H1 (cell line): ENCODE measurements at regions not wholly inside any gene's neighbourhood (a gene's known extent, or its start where the extent isn't known, plus 50 kb on each side); places are given as distances from the start of the nearest gene placed in this dataset.
A peak's percentile ranks its signal among the peaks of the same experiment; 100 is the strongest.

Experiments used
- CTCF ChIA-PET: fragments of 300-600 bp; sonication (Branson Sonifier 250); formaldehyde crosslinking; loops from one replicate; lab custom pipeline; 2021; ENCODE audit not compliant: partially characterized antibody; lab: Charles Lee
- POLR2A ChIA-PET: fragments of 300-600 bp; sonication (Branson Sonifier 250); formaldehyde crosslinking; loops from one replicate; lab custom pipeline; 2021; ENCODE audit warnings: inconsistent platforms; ENCODE audit not compliant: partially characterized antibody; lab: Charles Lee
- DNase-seq, 2 experiments: peaks; one replicate each; pipeline versions ENCODE4 v3.0.0 to v3.0.0-alpha.2; 2010 to 2022; ENCODE audit warnings: low spot score in 2 of 2, low read depth in 1 of 2, mixed read lengths in 1 of 2
- FAIRE-seq: peaks from 2 replicates; lab custom pipeline; 2011; peaks lifted over from hg19 to GRCh38; lab: Jason Lieb, UNC
- H2AFZ ChIP-seq: 2 replicates; pipeline ENCODE4 v1.8.1; 2012; ENCODE audit warnings: low read length, inconsistent platforms
- H2AK5ac ChIP-seq: 2 replicates; pipeline ENCODE4 v1.6.1; 2013; ENCODE audit warnings: low read depth, low read length
- H2BK120ac ChIP-seq: replicated peaks from 2 replicates; pipeline ENCODE3; 2013; ENCODE audit warnings: low read depth, low read length, inconsistent platforms
- H2BK12ac ChIP-seq: 2 replicates; pipeline ENCODE4 v1.6.1; 2013; ENCODE audit warnings: low read depth, low read length
- H2BK15ac ChIP-seq: 2 replicates; pipeline ENCODE4 v1.6.1; 2013; ENCODE audit warnings: low read length
- H2BK20ac ChIP-seq: 2 replicates; pipeline ENCODE4 v1.6.1; 2013; ENCODE audit warnings: low read length
- H2BK5ac ChIP-seq: 2 replicates; pipeline ENCODE4 v1.6.1; 2013; ENCODE audit warnings: low read depth, low read length
- H3K14ac ChIP-seq: 2 replicates; pipeline ENCODE4 v1.6.1; 2013; ENCODE audit warnings: inconsistent platforms; ENCODE audit not compliant: insufficient read length
- H3K18ac ChIP-seq: 2 replicates; pipeline ENCODE4 v1.6.1; 2013; ENCODE audit warnings: low read length; ENCODE audit errors: extremely low read depth
- H3K23ac ChIP-seq: 2 replicates; pipeline ENCODE4 v1.6.1; 2013; ENCODE audit warnings: inconsistent platforms; ENCODE audit not compliant: insufficient read length
- H3K23me2 ChIP-seq: 2 replicates; pipeline ENCODE4 v1.6.1; 2013; ENCODE audit warnings: low read depth, low read length
- H3K27ac ChIP-seq: 2 replicates; pipeline ENCODE4 v1.6.1; 2011; ENCODE audit warnings: low read depth, low read length, inconsistent platforms
- H3K27me3 ChIP-seq, 4 experiments: replicated peaks in 1 of 4; 1 replicate in 1 of 4; 2 replicates in 3 of 4; pipeline versions ENCODE4 v1.6.1 to v1.8.1; 2011 to 2013; ENCODE audit warnings: low read length in 3 of 4, mild to moderate bottlenecking in 3 of 4, inconsistent platforms in 2 of 4, mixed read lengths in 2 of 4, moderate library complexity in 1 of 4; ENCODE audit not compliant: control insufficient read depth in 3 of 4, insufficient read depth in 3 of 4; ENCODE audit errors: extremely low read depth in 1 of 4
- H3K36me3 ChIP-seq, 4 experiments: 2 replicates each; pipeline versions ENCODE4 v1.6.1 to v1.8.1; 2011 to 2013; ENCODE audit warnings: mild to moderate bottlenecking in 4 of 4, low read length in 3 of 4, moderate library complexity in 2 of 4, control low read depth in 1 of 4, inconsistent platforms in 1 of 4; ENCODE audit not compliant: insufficient read depth in 4 of 4, control insufficient read depth in 2 of 4
- H3K4ac ChIP-seq: replicated peaks from 2 replicates; pipeline ENCODE3; 2013; ENCODE audit warnings: low read length, low read depth, mixed read lengths, inconsistent platforms; ENCODE audit not compliant: insufficient read length
- H3K4me1 ChIP-seq, 4 experiments: replicated peaks in 1 of 4; 1 replicate in 1 of 4; 2 replicates in 3 of 4; pipeline versions ENCODE4 v1.6.1 to v1.8.1; 2011 to 2013; ENCODE audit warnings: low read length in 3 of 4, inconsistent platforms in 2 of 4, mixed read lengths in 1 of 4; ENCODE audit not compliant: insufficient read depth in 4 of 4, control insufficient read depth in 3 of 4
- H3K4me2 ChIP-seq, 2 experiments: 2 replicates each; pipeline versions ENCODE4 v1.6.1 to v1.8.1; 2011 to 2013; ENCODE audit warnings: low read depth in 2 of 2, low read length in 2 of 2, control low read depth in 1 of 2, inconsistent platforms in 1 of 2, mild to moderate bottlenecking in 1 of 2; ENCODE audit not compliant: insufficient read depth in 1 of 2
- H3K4me3 ChIP-seq, 4 experiments: fragments of 200-600, 300-600 bp in 1 of 4; sonication (generic), shearing (Covaris generic), sonication (Bioruptor Twin) in 1 of 4; 2 replicates each; pipeline versions ENCODE4 v1.5.1 to v1.8.1; 2011 to 2016; ENCODE audit warnings: low read length in 4 of 4, low read depth in 3 of 4, control low read depth in 2 of 4, inconsistent platforms in 2 of 4, mild to moderate bottlenecking in 2 of 4, mixed read lengths in 1 of 4, moderate library complexity in 1 of 4; ENCODE audit not compliant: insufficient read depth in 2 of 4; ENCODE audit errors: extremely low read depth in 1 of 4
- H3K56ac ChIP-seq: replicated peaks from 2 replicates; pipeline ENCODE3; 2013; ENCODE audit warnings: low read depth, mild to moderate bottlenecking, mixed read lengths, low read length, inconsistent platforms; ENCODE audit not compliant: insufficient read length
- H3K79me1 ChIP-seq: 2 replicates; pipeline ENCODE4 v1.6.1; 2013; ENCODE audit warnings: low read depth, low read length, control low read depth
- H3K79me2 ChIP-seq, 2 experiments: 2 replicates each; pipeline versions ENCODE4 v1.6.1 to v1.8.1; 2012 to 2013; ENCODE audit warnings: low read length in 2 of 2, mild to moderate bottlenecking in 2 of 2, inconsistent platforms in 1 of 2; ENCODE audit not compliant: insufficient read depth in 2 of 2, control insufficient read depth in 1 of 2
- H3K9ac ChIP-seq, 4 experiments: replicated peaks in 1 of 4; 1 replicate in 1 of 4; 2 replicates in 3 of 4; pipeline versions ENCODE4 v1.6.1 to v1.8.1; 2011 to 2013; ENCODE audit warnings: low read depth in 3 of 4, low read length in 3 of 4, control low read depth in 2 of 4, mild to moderate bottlenecking in 2 of 4, moderate library complexity in 2 of 4, inconsistent platforms in 1 of 4; ENCODE audit errors: extremely low read depth in 1 of 4
- H3K9me3 ChIP-seq, 2 experiments: 2 replicates each; pipeline versions ENCODE4 v1.6.1 to v1.8.1; 2012 to 2013; ENCODE audit warnings: mild to moderate bottlenecking in 2 of 2, moderate library complexity in 2 of 2, control low read depth in 1 of 2, inconsistent platforms in 1 of 2, low read depth in 1 of 2, low read length in 1 of 2, mixed read lengths in 1 of 2; ENCODE audit not compliant: insufficient read depth in 2 of 2
- H4K20me1 ChIP-seq, 2 experiments: replicated peaks in 1 of 2; 2 replicates each; pipeline versions ENCODE3 to v1.8.1; 2011 to 2013; ENCODE audit warnings: inconsistent platforms in 2 of 2, low read length in 2 of 2, mild to moderate bottlenecking in 1 of 2; ENCODE audit not compliant: insufficient read depth in 2 of 2, control insufficient read depth in 1 of 2
- H4K5ac ChIP-seq: 2 replicates; pipeline ENCODE4 v1.6.1; 2013; ENCODE audit warnings: low read length, low read depth, mixed read lengths, inconsistent platforms; ENCODE audit not compliant: insufficient read length
- H4K8ac ChIP-seq: 2 replicates; pipeline ENCODE4 v1.8.0; 2013; ENCODE audit warnings: mild to moderate bottlenecking, moderate library complexity, low read length, inconsistent platforms; ENCODE audit not compliant: insufficient read depth; ENCODE audit errors: extremely low read depth
- H4K91ac ChIP-seq: replicated peaks from 2 replicates; pipeline ENCODE3; 2013; ENCODE audit warnings: low read length, mixed read lengths, inconsistent platforms; ENCODE audit not compliant: insufficient read length
- CBX5 ChIP-seq: fragments of 300-800, 300-1000 bp; sonication (generic); IDR thresholded peaks from 2 replicates; pipeline ENCODE4 v1.7.1; 2016; ENCODE audit warnings: antibody characterized with exemption, low read length, low read depth
- CTCF ChIP-seq, 3 experiments: IDR thresholded peaks; 1 replicate in 2 of 3; 2 replicates in 1 of 3; pipeline versions ENCODE4 v1.5.1 to v1.6.1; 2011; ENCODE audit warnings: low read length in 3 of 3, mild to moderate bottlenecking in 3 of 3, inconsistent platforms in 2 of 3, low read depth in 1 of 3, moderate library complexity in 1 of 3; ENCODE audit not compliant: insufficient read depth in 1 of 3; ENCODE audit errors: control extremely low read depth in 1 of 3
- EGR1 ChIP-seq: IDR thresholded peaks from 2 replicates; pipeline ENCODE4 v1.6.1; 2011; ENCODE audit warnings: low read depth, low read length, borderline replicate concordance
- GTF2F1 ChIP-seq: IDR thresholded peaks from 2 replicates; pipeline ENCODE4 v1.6.1; 2012; ENCODE audit warnings: low read depth, low read length, improper control_type of control experiment, borderline replicate concordance
- HDAC2 ChIP-seq, 2 experiments: fragments of 300-600 bp in 1 of 2; sonication (generic) in 1 of 2; IDR thresholded peaks; 2 replicates each; pipeline ENCODE4 v1.6.1; 2011 to 2012; ENCODE audit warnings: low read depth in 2 of 2, low read length in 2 of 2, mild to moderate bottlenecking in 2 of 2, moderate library complexity in 2 of 2, borderline replicate concordance in 1 of 2, inconsistent platforms in 1 of 2
- JUN ChIP-seq: IDR thresholded peaks from 2 replicates; pipeline ENCODE4 v1.6.1; 2011; ENCODE audit warnings: low read depth, mild to moderate bottlenecking, improper control_type of control experiment, low read length
- RAD21 ChIP-seq, 2 experiments: IDR thresholded peaks in 1 of 2; conservative IDR thresholded peaks in 1 of 2; 2 replicates each; pipeline ENCODE4 v1.6.1; 2011; ENCODE audit warnings: low read depth in 2 of 2, low read length in 2 of 2, improper control_type of control experiment in 1 of 2, inconsistent platforms in 1 of 2, mild to moderate bottlenecking in 1 of 2, moderate library complexity in 1 of 2
- RBBP5 ChIP-seq: IDR thresholded peaks from 2 replicates; pipeline ENCODE4 v1.7.1; 2012; ENCODE audit warnings: low read depth, mild to moderate bottlenecking, inconsistent platforms, low read length, moderate library complexity, borderline replicate concordance
- SUZ12 ChIP-seq: fragments of 200-600 bp; sonication (generic); IDR thresholded peaks from 2 replicates; pipeline ENCODE4 v1.6.1; 2012; ENCODE audit warnings: mild to moderate bottlenecking, inconsistent platforms, low read length, moderate library complexity, mixed read lengths
- WGBS, 2 experiments: shearing (Covaris generic) in 1 of 2; methylation state at CpG; one replicate each; pipeline versions ENCODE4 v1.1.6 to v1.1.7; 2013 to 2015; ENCODE audit warnings: low lambda C conversion rate in 2 of 2, mixed read lengths in 2 of 2, inconsistent platforms in 1 of 2, low coverage in 1 of 2, missing lambda C conversion rate in 1 of 2; ENCODE audit not compliant: insufficient replicate concordance in 2 of 2, insufficient coverage in 1 of 2, insufficient read length in 1 of 2; ENCODE audit errors: extremely low coverage in 1 of 2, missing lambda C conversion rate in 1 of 2; 5-methylcytosine and 5-hydroxymethylcytosine counted together

- Histone ChIP-seq H3K79me1 (no peaks in the 10 kb centered on the region), H3K14ac (no peak overlapping the region), H2BK20ac (no peak overlapping the region), H3K9me3 (no peaks in the 10 kb centered on the region), H3K27me3 (no peaks in the 10 kb centered on the region), H2BK12ac (no peak overlapping the region), H2BK120ac (no peak overlapping the region), H3K9ac (no peak overlapping the region), H3K4me3 (peak overlapping the region in 3 of 4 experiments; percentile 4 to 48 (median 26); a peak in 5 of 8 replicates), H2AFZ (peak overlapping the region; percentile 79), H3K4ac (no peak overlapping the region), H2BK15ac (0 out of 2 replicates have a peak overlapping the region, but pooled peaks have one; percentile 47), H3K4me1 (peaks cover 0 to 4% (median under 1%) of the 10 kb centered on the region in 4 experiments; a peak in 2 of 7 replicates), H4K20me1 (no peaks in the 10 kb centered on the region), H3K27ac (no peak overlapping the region), H3K18ac (no peak overlapping the region; the same call in 1 of the 2 replicates), H3K4me2 (peak overlapping the region; percentile 37 to 66; a peak in 3 of 4 replicates), H3K79me2 (no peaks in the 10 kb centered on the region), H3K36me3 (no peaks in the 10 kb centered on the region), H4K5ac (no peak overlapping the region), H3K23me2 (no peaks in the 10 kb centered on the region; the same call in 1 of the 2 replicates), H2AK5ac (no peak overlapping the region), H4K91ac (no peak overlapping the region), H2BK5ac (no peak overlapping the region), H3K23ac (no peak overlapping the region), H4K8ac (peak overlapping the region; percentile 22; the same call in 1 of the 2 replicates), H3K56ac (no peak overlapping the region)
- ChIA-PET CTCF (interaction anchor here (0.5 to 3.1 kb wide), 35 partner anchors 9 to 393 kb away, joined by 3 to 14 read pairs (median 4); partner anchors contain the start of gene BMP6), POLR2A (interaction anchor here (0.6 to 1.8 kb wide), 4 partner anchors 11 to 207 kb away, joined by 3 to 5 read pairs (median 3); no protein-coding TSS in a partner anchor)
- FAIRE-seq = no peak
- peak; percentile 25 to 74 for DNase-seq
- 14% methylated on average over 15 of the region's 16 CpGs; no CpG with 5 or more reads in 1 of the 2 experiments for WGBS, 2 experiments
- TF ChIP-seq RAD21 (IDR thresholded peaks at IDR 0.05 in 1 of 2, conservative IDR thresholded peaks at IDR 0.05 in 1 of 2; ENCODE audit: low read depth in 2 of 2, low read length in 2 of 2) = peak; percentile 70 to 79
- no peak for TF ChIP-seq CBX5
- TF ChIP-seq GTF2F1 = no peak
- no peak for TF ChIP-seq SUZ12
- TF ChIP-seq HDAC2 (IDR thresholded peaks at IDR 0.05; ENCODE audit: borderline replicate concordance in 1 of 2, low read depth in 2 of 2, low read length in 2 of 2) = peak in 1 of 2 experiments; percentile 17; a peak in 1 of 4 replicates
- no peak for TF ChIP-seq RBBP5
- no peak for TF ChIP-seq JUN
- peak; percentile 17 to 62 (median 60) for TF ChIP-seq CTCF (IDR thresholded peaks at IDR 0.05; ENCODE audit: control extremely low read depth in 1 of 3, insufficient read depth in 1 of 3, low read depth in 1 of 3, low read length in 3 of 3)
- no peak for TF ChIP-seq EGR1
These were observed 52.8 kb upstream of the BMP6 start for GRCh38 chr6:7673063-7673536.
